GM12865 (cell line): ENCODE measurements at regions not wholly inside any gene's neighbourhood (a gene's known extent, or its start where the extent isn't known, plus 50 kb on each side); places are given as distances from the start of the nearest gene placed in this dataset.
"Not testable (repeated sequence)": the region's sequence is repeated elsewhere in the genome, so short reads cannot be mapped to it uniquely, and the experiment has no call there.

ENCODE experiments used
- DNase-seq: peaks from one replicate; pipeline ENCODE4 v3.0.0; 2010; ENCODE audit warnings: low read depth
- H3K4me3 ChIP-seq: 2 replicates; pipeline ENCODE4 v1.5.1; 2011; ENCODE audit warnings: mild to moderate bottlenecking, low read depth, low read length, control low read depth

DNA sequence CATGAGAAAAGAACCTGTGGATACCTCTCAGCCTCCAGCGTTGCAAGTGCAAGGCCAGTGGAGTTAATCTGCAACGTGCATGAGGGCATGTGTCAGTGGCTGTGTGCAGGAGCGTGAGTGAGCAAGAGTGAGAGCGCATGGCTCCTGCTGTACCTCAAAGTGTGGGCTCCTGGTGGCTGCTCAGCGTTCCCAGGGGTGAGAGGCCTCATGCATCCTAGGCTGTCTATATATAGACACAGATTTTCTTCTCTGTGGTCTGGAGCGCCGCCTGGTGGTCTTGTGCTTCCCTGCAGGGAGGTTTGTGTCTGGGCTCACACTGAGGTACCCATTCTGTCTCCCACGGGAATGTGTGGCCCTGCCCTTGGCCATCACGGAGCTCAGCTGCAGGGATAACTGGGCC is 161.8 kb upstream of the POTEB2 start:
- not testable (repeated sequence) for DNase-seq, H3K4me3 ChIP-seq

- DNase-seq, H3K4me3 ChIP-seq: not testable (repeated sequence)
Measured at GRCh38 chr15:21026848-21027247, 160.7 kb upstream of the POTEB2 start.

DNA sequence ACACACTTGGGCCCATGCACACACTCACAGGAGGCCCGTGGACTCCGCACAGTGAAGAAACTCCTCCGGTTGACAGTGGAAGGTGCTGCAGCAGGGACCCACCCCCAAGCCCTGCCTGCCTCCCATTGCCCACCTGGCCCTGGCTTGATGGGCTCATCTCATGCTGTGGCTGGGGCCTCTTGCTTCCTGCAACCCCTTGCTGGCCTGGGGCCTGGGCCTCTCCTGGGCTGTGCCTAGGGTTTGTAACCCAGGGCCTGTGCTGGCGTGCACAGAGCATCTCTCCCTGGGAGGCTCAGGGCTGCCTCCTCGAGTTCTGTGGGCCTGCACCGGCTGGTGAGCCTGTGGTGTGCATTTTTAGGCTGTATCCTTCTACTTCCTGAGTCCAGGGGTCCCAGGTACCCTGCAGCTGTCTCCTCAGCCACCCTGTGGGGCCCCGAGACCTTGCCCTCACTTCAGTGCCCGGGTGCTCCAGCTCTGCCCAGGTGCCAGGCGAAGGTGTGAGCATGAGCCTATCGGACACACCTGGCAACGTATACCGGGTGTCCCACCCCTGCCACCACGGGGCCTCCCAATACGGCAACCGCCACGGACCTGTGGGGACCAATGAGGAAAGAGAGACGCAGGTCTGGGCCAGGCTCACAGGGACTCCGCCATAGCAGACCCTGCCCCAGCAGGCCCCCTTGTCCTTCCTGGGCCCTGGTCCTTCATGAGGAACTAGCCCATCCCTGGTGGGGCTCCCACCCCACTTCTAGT is 158.3 kb upstream of the POTEB2 start:
- not testable (repeated sequence) for DNase-seq, H3K4me3 ChIP-seq

GRCh38 chr15:21018176-21018575 is 152.1 kb upstream of the POTEB2 start:
- not testable (repeated sequence) for H3K4me3 ChIP-seq, DNase-seq

- DNase-seq, H3K4me3 ChIP-seq: not testable (repeated sequence)
Measured at GRCh38 chr15:21017326-21017725, 151.2 kb upstream of the POTEB2 start.

- not testable (repeated sequence) for H3K4me3 ChIP-seq, DNase-seq
Measured at GRCh38 chr15:21016589-21016988, 150.5 kb upstream of the POTEB2 start.

DNA sequence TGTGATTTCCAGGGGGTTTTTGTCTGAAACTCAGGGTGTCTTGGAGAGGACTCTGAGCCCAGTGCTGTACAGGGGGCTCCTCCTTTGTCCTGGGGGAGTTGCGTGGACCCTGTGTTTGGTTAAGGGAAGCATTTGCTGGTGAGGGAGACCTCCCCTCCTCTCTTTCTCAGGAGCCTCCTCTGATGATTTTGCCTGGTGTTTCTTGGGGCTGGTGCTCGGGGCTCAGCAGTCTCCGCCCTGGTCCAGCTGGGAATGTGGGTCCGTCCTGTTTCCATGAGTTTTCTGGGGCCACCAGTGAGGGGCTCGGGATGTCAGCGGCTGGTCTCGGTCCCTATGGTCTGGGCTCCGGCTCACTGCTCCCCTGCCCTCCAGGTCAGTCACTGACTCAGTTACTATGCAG is 149.1 kb upstream of the POTEB2 start:
- DNase-seq, H3K4me3 ChIP-seq: not testable (repeated sequence)

- not testable (repeated sequence) for DNase-seq, H3K4me3 ChIP-seq
Measured at GRCh38 chr15:21013308-21013707, 147.2 kb upstream of the POTEB2 start.

DNA sequence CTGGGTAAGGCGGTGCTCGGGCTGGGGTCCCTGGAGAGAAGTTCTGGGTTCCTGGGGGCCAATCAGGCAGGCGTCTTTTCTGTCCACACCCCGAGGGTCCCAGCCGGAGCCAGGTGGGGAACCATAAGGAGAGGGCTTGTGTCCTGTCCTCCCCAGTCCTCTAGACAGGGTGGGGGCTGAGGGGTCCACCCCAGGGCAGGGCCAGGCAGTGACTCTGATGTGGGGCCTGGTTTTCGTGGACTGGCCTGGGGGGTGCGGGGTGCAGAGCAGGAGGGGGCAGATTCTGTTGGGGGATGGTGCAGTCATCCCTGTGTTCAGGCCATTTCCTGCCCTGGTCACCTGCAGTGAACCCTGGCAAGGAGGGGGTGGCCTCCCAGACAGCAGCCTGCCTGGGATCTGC is 143.5 kb upstream of the POTEB2 start:
- not testable (repeated sequence) for H3K4me3 ChIP-seq, DNase-seq

GRCh38 chr15:21003459-21003858 is 137.3 kb upstream of the POTEB2 start:
- H3K4me3 ChIP-seq, DNase-seq: not testable (repeated sequence)

- H3K4me3 ChIP-seq, DNase-seq: not testable (repeated sequence)
Measured at GRCh38 chr15:21001950-21002349, 135.8 kb upstream of the POTEB2 start.

- H3K4me3 ChIP-seq, DNase-seq: not testable (repeated sequence)
Measured at GRCh38 chr15:20991691-20992090, 125.6 kb upstream of the POTEB2 start.

DNA sequence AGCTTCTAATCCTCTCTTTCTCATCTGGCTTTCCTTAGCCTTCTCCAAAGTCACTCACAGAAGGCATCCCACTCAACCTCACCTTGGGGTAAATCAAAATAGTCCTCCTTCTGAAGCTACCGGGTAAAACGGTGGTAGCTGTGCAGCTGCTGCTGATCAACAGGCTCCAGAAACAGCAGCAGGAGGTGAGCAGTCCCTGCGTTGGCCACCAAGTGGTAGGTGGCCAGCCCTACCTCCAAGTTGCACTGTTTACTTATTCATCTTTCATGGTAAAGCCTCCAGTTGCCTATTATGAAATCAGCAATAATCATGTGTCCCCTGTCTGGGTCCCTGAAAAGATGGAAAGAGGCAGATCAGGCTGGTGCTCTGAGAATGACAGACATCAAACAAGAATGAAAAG is 125.1 kb upstream of the POTEB2 start:
- not testable (repeated sequence) for H3K4me3 ChIP-seq, DNase-seq

GRCh38 chr15:20986775-20987174 is 120.7 kb upstream of the POTEB2 start:
- DNase-seq, H3K4me3 ChIP-seq: not testable (repeated sequence)

GRCh38 chr15:20978057-20978456 is 111.9 kb upstream of the POTEB2 start:
- H3K4me3 ChIP-seq, DNase-seq: not testable (repeated sequence)

DNA sequence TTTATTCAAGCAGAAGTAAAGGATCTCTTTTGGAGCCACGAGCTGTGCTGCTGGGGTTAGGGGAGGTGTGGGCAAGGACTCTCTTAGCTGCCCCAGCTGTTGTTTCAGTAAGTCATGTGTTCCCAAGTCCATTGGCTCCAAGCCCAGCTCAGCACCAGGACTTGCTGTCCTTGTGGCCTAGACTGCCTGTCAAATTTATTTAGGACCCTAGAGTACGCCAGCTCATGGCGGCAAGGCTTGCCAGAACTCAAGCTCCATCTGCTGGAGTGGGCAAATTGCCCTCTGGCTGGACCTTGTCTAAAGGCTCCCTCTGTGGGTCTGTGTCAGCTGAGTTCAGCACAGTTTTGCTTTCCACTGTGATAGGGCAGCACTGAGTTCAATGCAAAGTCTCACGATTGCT is 106.6 kb upstream of the POTEB2 start:
- H3K4me3 ChIP-seq, DNase-seq: not testable (repeated sequence)

DNA sequence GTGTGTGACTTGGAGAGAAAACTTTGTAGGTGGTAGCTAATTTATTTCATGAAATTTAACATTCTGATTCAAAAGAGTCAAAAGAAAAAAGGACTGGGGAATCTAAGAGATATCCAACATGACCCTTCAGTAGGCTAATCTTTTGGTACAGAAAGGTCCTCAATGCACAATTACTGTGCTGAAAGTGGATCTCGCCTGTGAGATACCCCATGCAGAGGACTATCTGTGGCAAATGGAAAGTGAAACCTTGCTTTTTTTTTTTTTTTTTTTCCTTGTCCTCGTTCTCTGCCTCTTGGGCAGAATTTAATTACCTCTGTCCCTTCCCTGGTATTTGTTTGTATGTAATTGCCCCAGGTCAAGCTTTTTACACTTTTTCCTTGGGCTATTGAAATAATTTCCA is 93.2 kb upstream of the POTEB2 start:
- DNase-seq, H3K4me3 ChIP-seq: not testable (repeated sequence)

- not testable (repeated sequence) for DNase-seq, H3K4me3 ChIP-seq
Measured at GRCh38 chr15:20929322-20929721, 63.2 kb upstream of the POTEB2 start.
